Loucy (cell line): ENCODE measurements at regions not wholly inside any gene's neighbourhood (a gene's known extent, or its start where the extent isn't known, plus 50 kb on each side); places are given as distances from the start of the nearest gene placed in this dataset.

ENCODE experiments used
- CTCF ChIP-seq: fragments of 200-600 bp; sonication (generic); conservative IDR thresholded peaks from 2 replicates; pipeline ENCODE4 v1.5.1; 2014; ENCODE audit warnings: mild to moderate bottlenecking, antibody characterized with exemption, low read length
- EZH2phosphoT487 ChIP-seq: fragments of 200-600 bp; IDR thresholded peaks from 2 replicates; pipeline ENCODE4 v1.6.1; 2018; ENCODE audit warnings: antibody characterized with exemption, mild to moderate bottlenecking, moderate library complexity, borderline replicate concordance

GRCh38 chr10:78913219-78914059 is 155.3 kb upstream of the ZMIZ1 start:
- TF ChIP-seq CTCF, result no peak
- TF ChIP-seq EZH2phosphoT487, result no peak
